SK-N-SH (cell line): ENCODE measurements at regions not wholly inside any gene's neighbourhood (a gene's known extent, or its start where the extent isn't known, plus 50 kb on each side); places are given as distances from the start of the nearest gene placed in this dataset.

Experiments
- CTCF ChIA-PET: fragments of 300-600, 350-600 bp; formaldehyde crosslinking; extraction: SDS; loops from one replicate; lab custom pipeline; 2021; lab: Yijun Ruan, JAX
- POLR2A ChIA-PET: fragments of 350-600 bp; sonication (Branson Sonifier 250); formaldehyde crosslinking; extraction: SDS; loops from one replicate; lab custom pipeline; 2020; ENCODE audit warnings: antibody characterized with exemption, inconsistent platforms; lab: Yijun Ruan, JAX
- DNase-seq: peaks from one replicate; pipeline ENCODE4 v3.0.0; 2012
- H2AFZ ChIP-seq: fragments of 200-600 bp; sonication (generic); 2 replicates; pipeline ENCODE4 v1.8.1; 2016; ENCODE audit warnings: antibody characterized with exemption, mild to moderate bottlenecking, low read depth
- H3F3A ChIP-seq: fragments of 200-600 bp; sonication (generic); replicated peaks from 2 replicates; pipeline ENCODE3; 2016; ENCODE audit warnings: antibody characterized with exemption, mild to moderate bottlenecking; ENCODE audit not compliant: insufficient read depth
- H3K27ac ChIP-seq, 2 experiments: fragments of 200-500 bp in 1 of 2; fragments of 200-600 bp in 1 of 2; sonication (Bioruptor generic) in 1 of 2; sonication (generic), shearing (Covaris generic) in 1 of 2; 2 replicates each; pipeline versions ENCODE4 v1.5.1 to v1.6.1; 2014 to 2016; ENCODE audit warnings: low read depth in 2 of 2, inconsistent platforms in 1 of 2, low read length in 1 of 2, mild to moderate bottlenecking in 1 of 2, mixed read lengths in 1 of 2
- H3K27me3 ChIP-seq: fragments of 200-600 bp; sonication (generic), shearing (Covaris generic); 2 replicates; pipeline ENCODE4 v1.6.1; 2016; ENCODE audit warnings: mixed run types; ENCODE audit not compliant: insufficient read depth
- H3K36me3 ChIP-seq, 2 experiments: fragments of 200-500 bp in 1 of 2; fragments of 200-600 bp in 1 of 2; sonication (Bioruptor generic) in 1 of 2; sonication (generic) in 1 of 2; replicated peaks in 1 of 2; 2 replicates each; pipeline versions ENCODE3 to v1.5.1; 2014 to 2016; ENCODE audit warnings: low read length in 1 of 2, mild to moderate bottlenecking in 1 of 2; ENCODE audit not compliant: insufficient read depth in 2 of 2, control insufficient read depth in 1 of 2
- H3K4me1 ChIP-seq, 2 experiments: fragments of 200-500 bp in 1 of 2; fragments of 200-600 bp in 1 of 2; sonication (Bioruptor generic) in 1 of 2; sonication (generic), shearing (Covaris generic) in 1 of 2; 2 replicates each; pipeline versions ENCODE4 v1.5.1 to v1.6.1; 2014 to 2016; ENCODE audit warnings: low read depth in 1 of 2, low read length in 1 of 2, mixed run types in 1 of 2; ENCODE audit not compliant: insufficient read depth in 2 of 2, control insufficient read depth in 1 of 2
- H3K4me2 ChIP-seq: fragments of 200-600 bp; sonication (generic), shearing (Covaris generic); 2 replicates; pipeline ENCODE4 v1.6.1; 2017; ENCODE audit warnings: mixed run types
- H3K4me3 ChIP-seq, 2 experiments: fragments of 200-500 bp in 1 of 2; fragments of 200-600 bp in 1 of 2; sonication (Bioruptor generic) in 1 of 2; sonication (generic), shearing (Covaris generic) in 1 of 2; 2 replicates each; pipeline versions ENCODE4 v1.5.1 to v1.8.1; 2014 to 2016; ENCODE audit warnings: low read depth in 2 of 2, inconsistent platforms in 1 of 2, low read length in 1 of 2, mild to moderate bottlenecking in 1 of 2, mixed read lengths in 1 of 2, moderate library complexity in 1 of 2
- H3K79me2 ChIP-seq: fragments of 200-600 bp; sonication (generic); 2 replicates; pipeline ENCODE4 v1.8.1; 2017; ENCODE audit warnings: mild to moderate bottlenecking; ENCODE audit not compliant: insufficient read depth
- H3K9ac ChIP-seq: fragments of 200-600 bp; sonication (generic); 2 replicates; pipeline ENCODE4 v1.6.1; 2017; ENCODE audit warnings: mixed run types
- H3K9me2 ChIP-seq: fragments of 200-600 bp; sonication (generic); 2 replicates; pipeline ENCODE4 v1.6.1; 2017; ENCODE audit warnings: mixed run types
- H3K9me3 ChIP-seq: fragments of 200-600 bp; sonication (generic); 2 replicates; pipeline ENCODE4 v1.6.1; 2017; ENCODE audit warnings: mixed run types, mild to moderate bottlenecking, moderate library complexity
- H4K20me1 ChIP-seq: fragments of 200-600 bp; sonication (generic); 2 replicates; pipeline ENCODE4 v1.6.1; 2017; ENCODE audit warnings: mild to moderate bottlenecking, mixed run types; ENCODE audit not compliant: insufficient read depth
- CHD2 ChIP-seq: fragments of 150-350 bp; IDR thresholded peaks from 2 replicates; pipeline ENCODE4 v1.6.1; 2018; ENCODE audit warnings: low read length; ENCODE audit not compliant: partially characterized antibody
- EP300 ChIP-seq, 2 experiments: IDR thresholded peaks; 2 replicates each; pipeline versions ENCODE4 v1.4.0 to v1.6.1; 2012; ENCODE audit warnings: borderline replicate concordance in 1 of 2, low read depth in 1 of 2, low read length in 1 of 2
- FOSL2 ChIP-seq: IDR thresholded peaks from 2 replicates; pipeline ENCODE4 v1.4.0; 2012; ENCODE audit warnings: low read depth, mild to moderate bottlenecking, moderate library complexity, borderline replicate concordance
- FOXM1 ChIP-seq: IDR thresholded peaks from 2 replicates; pipeline ENCODE4 v1.4.0; 2012; ENCODE audit warnings: low read depth, mild to moderate bottlenecking
- GABPA ChIP-seq: IDR thresholded peaks from 2 replicates; pipeline ENCODE4 v1.4.0; 2012; ENCODE audit warnings: low read depth, mild to moderate bottlenecking
- MAX ChIP-seq: IDR thresholded peaks from 2 replicates; pipeline ENCODE4 v1.4.0; 2012; ENCODE audit warnings: low read depth
- MEF2A ChIP-seq: IDR thresholded peaks from 2 replicates; pipeline ENCODE4 v1.4.0; 2012; ENCODE audit warnings: low read depth, borderline replicate concordance
- NFIC ChIP-seq: IDR thresholded peaks from 2 replicates; pipeline ENCODE4 v1.4.0; 2012; ENCODE audit warnings: borderline replicate concordance
- NRF1 ChIP-seq: IDR thresholded peaks from 2 replicates; pipeline ENCODE4 v1.6.1; 2012; ENCODE audit warnings: low read depth, mild to moderate bottlenecking, low read length
- PBX3 ChIP-seq: IDR thresholded peaks from 2 replicates; pipeline ENCODE4; 2012
- RAD21 ChIP-seq: IDR thresholded peaks from 2 replicates; pipeline ENCODE4 v1.6.1; 2012; ENCODE audit warnings: mild to moderate bottlenecking, low read length
- TAF1 ChIP-seq: IDR thresholded peaks from 2 replicates; pipeline ENCODE4 v1.6.1; 2012; ENCODE audit warnings: low read depth, mild to moderate bottlenecking, low read length, moderate library complexity, borderline replicate concordance
- TEAD4 ChIP-seq: IDR thresholded peaks from 2 replicates; pipeline ENCODE4 v1.4.0; 2012; ENCODE audit warnings: mild to moderate bottlenecking, borderline replicate concordance; ENCODE audit not compliant: insufficient read depth
- USF1 ChIP-seq: IDR thresholded peaks from 2 replicates; pipeline ENCODE4 v1.4.0; 2012; ENCODE audit warnings: low read depth, borderline replicate concordance
- YY1 ChIP-seq: IDR thresholded peaks from 2 replicates; pipeline ENCODE4 v1.4.0; 2012; ENCODE audit warnings: low read depth, mild to moderate bottlenecking
- ZBTB33 ChIP-seq: IDR thresholded peaks from 2 replicates; pipeline ENCODE4 v1.4.0; 2012; ENCODE audit warnings: low read depth, borderline replicate concordance
- WGBS: methylation state at CpG from one replicate; pipeline ENCODE4 v1.1.6; 2017; ENCODE audit warnings: low lambda C conversion rate; 5-methylcytosine and 5-hydroxymethylcytosine counted together

- no peaks in the 10 kb centered on the region for H3K36me3 ChIP-seq
- H4K20me1 ChIP-seq = no peaks in the 10 kb centered on the region
- TF ChIP-seq MAX = no peak
- TF ChIP-seq GABPA = no peak
- TF ChIP-seq FOXM1 = no peak
- TF ChIP-seq CHD2 = no peak
- no peak for TF ChIP-seq YY1
- no peak for TF ChIP-seq TEAD4
- no peak for TF ChIP-seq NRF1
- TF ChIP-seq NFIC = no peak
- TF ChIP-seq USF1 = no peak
- TF ChIP-seq MEF2A = no peak
- TF ChIP-seq ZBTB33 = no peak
- no peak for TF ChIP-seq TAF1
- no peak for TF ChIP-seq EP300 (IDR thresholded peaks at IDR 0.05; ENCODE audit: borderline replicate concordance in 1 of 2, low read depth in 1 of 2, low read length in 1 of 2)
- TF ChIP-seq RAD21 = no peak
- TF ChIP-seq PBX3 = no peak
- no peak for TF ChIP-seq FOSL2
- POLR2A ChIA-PET = interaction anchor here (0.5 kb wide), 1 partner anchor 19 kb away, joined by 3 read pairs; no protein-coding TSS in a partner anchor
- H2AFZ ChIP-seq = no peak overlapping the region
- CTCF ChIA-PET = interaction anchor here (0.7 to 2.3 kb wide), 11 partner anchors 8 to 437 kb away, joined by 3 to 8 read pairs (median 3); no protein-coding TSS in a partner anchor
- H3K9me2 ChIP-seq = no peaks in the 10 kb centered on the region
- H3F3A ChIP-seq = no peaks in the 10 kb centered on the region
- H3K4me2 ChIP-seq = peak overlapping the region; percentile 80
- no peaks in the 10 kb centered on the region for H3K79me2 ChIP-seq
- peak; percentile 79 for DNase-seq
- H3K9me3 ChIP-seq = no peaks in the 10 kb centered on the region
- H3K27me3 ChIP-seq = peaks cover 55% of the 10 kb centered on the region
- H3K4me3 ChIP-seq = peak overlapping the region; percentile 39 to 66
- WGBS = 6% methylated on average over 15 of the region's 61 CpGs
- no peak overlapping the region for H3K27ac ChIP-seq
- no peak overlapping the region for H3K9ac ChIP-seq
- peaks cover 0 to 10% of the 10 kb centered on the region in 2 experiments; a peak in 2 of 4 replicates for H3K4me1 ChIP-seq
These were observed 255.1 kb upstream of the SOX21 start for GRCh38 chr13:94967183-94968039.
